HEK293 (cell line): ENCODE measurements at regions not wholly inside any gene's neighbourhood (a gene's known extent, or its start where the extent isn't known, plus 50 kb on each side); places are given as distances from the start of the nearest gene placed in this dataset.

Experiments
- CTCF ChIA-PET: fragments of 350-600 bp; formaldehyde crosslinking; extraction: SDS; loops from one replicate; lab custom pipeline; 2021; ENCODE audit warnings: antibody characterized with exemption; lab: Yijun Ruan, JAX
- POLR2A ChIA-PET: fragments of 300-600 bp; formaldehyde crosslinking; extraction: SDS; loops from one replicate; lab custom pipeline; 2020; ENCODE audit warnings: antibody characterized with exemption, inconsistent platforms; lab: Yijun Ruan, JAX
- H3K27ac ChIP-seq: fragments of 200-500 bp; sonication (Bioruptor generic); 2 replicates; pipeline ENCODE4 v1.5.1; 2014; ENCODE audit warnings: low read depth, low read length, control low read depth, inconsistent platforms; ENCODE audit errors: extremely low read depth
- H3K36me3 ChIP-seq, 2 experiments: fragments of 200-500 bp in 1 of 2; sonication (Bioruptor generic) in 1 of 2; 1 replicate in 1 of 2; 2 replicates in 1 of 2; pipeline ENCODE4 v1.5.1; 2014 to 2017; ENCODE audit warnings: inconsistent platforms in 2 of 2, low read length in 2 of 2; ENCODE audit not compliant: control insufficient read depth in 2 of 2, insufficient read depth in 1 of 2
- H3K4me1 ChIP-seq: fragments of 200-500 bp; sonication (Bioruptor generic); 2 replicates; pipeline ENCODE4 v1.5.1; 2014; ENCODE audit warnings: mild to moderate bottlenecking, low read length, inconsistent platforms; ENCODE audit not compliant: control insufficient read depth, insufficient read depth
- H3K4me3 ChIP-seq: 2 replicates; pipeline ENCODE4 v1.5.1; 2011; ENCODE audit warnings: low read depth, mild to moderate bottlenecking, control low read depth, low read length, moderate library complexity
- H3K9me3 ChIP-seq: fragments of 200-500 bp; sonication (Bioruptor generic); 2 replicates; pipeline ENCODE4 v1.5.1; 2014; ENCODE audit warnings: low read depth, low read length, inconsistent platforms; ENCODE audit not compliant: control insufficient read depth, insufficient read depth
- FEZF1 ChIP-seq: fragments of 450-650 bp; formaldehyde crosslinking; IDR thresholded peaks from 2 replicates; pipeline ENCODE4 v1.5.1; 2016; ENCODE audit warnings: missing biosample characterization, missing genetic modification characterization
- GLI4 ChIP-seq: fragments of 450-650 bp; formaldehyde crosslinking; IDR thresholded peaks from 2 replicates; pipeline ENCODE4 v1.5.1; 2016; ENCODE audit warnings: missing biosample characterization, missing genetic modification characterization
- GLIS1 ChIP-seq: fragments of 450-650 bp; formaldehyde crosslinking; IDR thresholded peaks from 2 replicates; pipeline ENCODE4 v1.5.1; 2016; ENCODE audit warnings: missing biosample characterization, missing genetic modification characterization
- KLF8 ChIP-seq: fragments of 450-650 bp; formaldehyde crosslinking; IDR thresholded peaks from 2 replicates; pipeline ENCODE4 v1.5.1; 2016; ENCODE audit warnings: missing biosample characterization, missing genetic modification characterization
- OSR2 ChIP-seq: fragments of 450-650 bp; formaldehyde crosslinking; IDR thresholded peaks from 2 replicates; pipeline ENCODE4 v1.5.1; 2016; ENCODE audit warnings: missing biosample characterization, missing genetic modification characterization
- YY1 ChIP-seq: fragments of 450-650 bp; formaldehyde crosslinking; IDR thresholded peaks from 2 replicates; pipeline ENCODE4 v1.5.1; 2018; ENCODE audit warnings: missing biosample characterization, missing genetic modification characterization
- ZFHX2 ChIP-seq: fragments of 450-650 bp; formaldehyde crosslinking; conservative IDR thresholded peaks from 2 replicates; pipeline ENCODE4 v1.5.1; 2016; ENCODE audit warnings: missing biosample characterization, missing genetic modification characterization
- ZFP37 ChIP-seq: fragments of 450-650 bp; formaldehyde crosslinking; IDR thresholded peaks from 2 replicates; pipeline ENCODE4 v1.5.1; 2016; ENCODE audit warnings: missing biosample characterization, missing genetic modification characterization
- ZNF10 ChIP-seq: fragments of 450-650 bp; formaldehyde crosslinking; IDR thresholded peaks from 2 replicates; pipeline ENCODE4 v1.5.1; 2017; ENCODE audit warnings: missing biosample characterization, missing genetic modification characterization
- ZNF133 ChIP-seq: fragments of 450-650 bp; formaldehyde crosslinking; IDR thresholded peaks from 2 replicates; pipeline ENCODE4 v1.5.1; 2016; ENCODE audit warnings: missing biosample characterization, missing genetic modification characterization
- ZNF155 ChIP-seq: fragments of 450-650 bp; formaldehyde crosslinking; IDR thresholded peaks from 2 replicates; pipeline ENCODE4 v1.5.1; 2016; ENCODE audit warnings: missing biosample characterization, missing genetic modification characterization
- ZNF169 ChIP-seq: fragments of 450-650 bp; formaldehyde crosslinking; IDR thresholded peaks from 2 replicates; pipeline ENCODE4 v1.5.1; 2016; ENCODE audit warnings: missing biosample characterization, missing genetic modification characterization
- ZNF266 ChIP-seq: fragments of 450-650 bp; formaldehyde crosslinking; IDR thresholded peaks from 2 replicates; pipeline ENCODE4 v1.5.1; 2016; ENCODE audit warnings: missing biosample characterization, missing genetic modification characterization, low read depth
- ZNF311 ChIP-seq: fragments of 450-650 bp; formaldehyde crosslinking; IDR thresholded peaks from 2 replicates; pipeline ENCODE4 v1.5.1; 2017; ENCODE audit warnings: missing biosample characterization, missing genetic modification characterization, borderline replicate concordance
- ZNF366 ChIP-seq: fragments of 450-650 bp; formaldehyde crosslinking; conservative IDR thresholded peaks from 2 replicates; pipeline ENCODE4 v1.5.1; 2016; ENCODE audit warnings: missing biosample characterization, missing genetic modification characterization
- ZNF394 ChIP-seq: fragments of 450-650 bp; formaldehyde crosslinking; IDR thresholded peaks from 2 replicates; pipeline ENCODE4 v1.5.1; 2016; ENCODE audit warnings: missing biosample characterization, missing genetic modification characterization, mild to moderate bottlenecking, moderate library complexity, borderline replicate concordance
- ZNF404 ChIP-seq: fragments of 450-650 bp; formaldehyde crosslinking; IDR thresholded peaks from 2 replicates; pipeline ENCODE4 v1.5.1; 2017; ENCODE audit warnings: missing biosample characterization, missing genetic modification characterization
- ZNF426 ChIP-seq: fragments of 450-650 bp; formaldehyde crosslinking; IDR thresholded peaks from 2 replicates; pipeline ENCODE4 v1.5.1; 2017; ENCODE audit warnings: missing biosample characterization, missing genetic modification characterization, mild to moderate bottlenecking, inconsistent platforms, moderate library complexity
- ZNF549 ChIP-seq: fragments of 450-650 bp; IDR thresholded peaks from 2 replicates; pipeline ENCODE4 v1.5.1; 2018; ENCODE audit warnings: missing biosample characterization, missing genetic modification characterization, mild to moderate bottlenecking, inconsistent platforms, moderate library complexity
- ZNF585B ChIP-seq: fragments of 450-650 bp; formaldehyde crosslinking; IDR thresholded peaks from 2 replicates; pipeline ENCODE4 v1.5.1; 2016; ENCODE audit warnings: missing biosample characterization, missing genetic modification characterization
- ZNF629 ChIP-seq: fragments of 450-650 bp; formaldehyde crosslinking; IDR thresholded peaks from 2 replicates; pipeline ENCODE4 v1.5.1; 2017; ENCODE audit warnings: missing biosample characterization, missing genetic modification characterization
- ZNF76 ChIP-seq: fragments of 450-650 bp; formaldehyde crosslinking; IDR thresholded peaks from 2 replicates; pipeline ENCODE4; 2016; ENCODE audit warnings: low read depth, missing biosample characterization, missing genetic modification characterization, borderline replicate concordance
- ZNF785 ChIP-seq: fragments of 450-650 bp; formaldehyde crosslinking; IDR thresholded peaks from 2 replicates; pipeline ENCODE4 v1.5.1; 2016; ENCODE audit warnings: missing biosample characterization, missing genetic modification characterization
- ZNF843 ChIP-seq: fragments of 450-650 bp; formaldehyde crosslinking; IDR thresholded peaks from 2 replicates; pipeline ENCODE4 v1.5.1; 2016; ENCODE audit warnings: missing biosample characterization, missing genetic modification characterization
- ZSCAN16 ChIP-seq: fragments of 450-650 bp; formaldehyde crosslinking; IDR thresholded peaks from 2 replicates; pipeline ENCODE4 v1.5.1; 2016; ENCODE audit warnings: missing biosample characterization, missing genetic modification characterization
- ZXDB ChIP-seq: fragments of 450-650 bp; formaldehyde crosslinking; IDR thresholded peaks from 2 replicates; pipeline ENCODE4 v1.5.1; 2016; ENCODE audit warnings: missing biosample characterization, missing genetic modification characterization
- TF ChIP-seq, protein P1 (sequence below): fragments of 450-650 bp; formaldehyde crosslinking; IDR thresholded peaks from 2 replicates; pipeline ENCODE4 v1.5.1; 2017; ENCODE audit warnings: missing biosample characterization, missing genetic modification characterization
- TF ChIP-seq, protein P2 (sequence below): fragments of 450-650 bp; formaldehyde crosslinking; IDR thresholded peaks from 2 replicates; pipeline ENCODE4 v1.5.1; 2017; ENCODE audit warnings: missing biosample characterization, missing genetic modification characterization
- TF ChIP-seq, protein P3 (sequence below): fragments of 450-650 bp; formaldehyde crosslinking; IDR thresholded peaks from 2 replicates; pipeline ENCODE4 v1.5.1; 2016; ENCODE audit warnings: missing biosample characterization, missing genetic modification characterization
- TF ChIP-seq, protein P4 (sequence below): fragments of 450-650 bp; formaldehyde crosslinking; IDR thresholded peaks from 2 replicates; pipeline ENCODE4 v1.5.1; 2017; ENCODE audit warnings: missing biosample characterization, missing genetic modification characterization

DNA sequence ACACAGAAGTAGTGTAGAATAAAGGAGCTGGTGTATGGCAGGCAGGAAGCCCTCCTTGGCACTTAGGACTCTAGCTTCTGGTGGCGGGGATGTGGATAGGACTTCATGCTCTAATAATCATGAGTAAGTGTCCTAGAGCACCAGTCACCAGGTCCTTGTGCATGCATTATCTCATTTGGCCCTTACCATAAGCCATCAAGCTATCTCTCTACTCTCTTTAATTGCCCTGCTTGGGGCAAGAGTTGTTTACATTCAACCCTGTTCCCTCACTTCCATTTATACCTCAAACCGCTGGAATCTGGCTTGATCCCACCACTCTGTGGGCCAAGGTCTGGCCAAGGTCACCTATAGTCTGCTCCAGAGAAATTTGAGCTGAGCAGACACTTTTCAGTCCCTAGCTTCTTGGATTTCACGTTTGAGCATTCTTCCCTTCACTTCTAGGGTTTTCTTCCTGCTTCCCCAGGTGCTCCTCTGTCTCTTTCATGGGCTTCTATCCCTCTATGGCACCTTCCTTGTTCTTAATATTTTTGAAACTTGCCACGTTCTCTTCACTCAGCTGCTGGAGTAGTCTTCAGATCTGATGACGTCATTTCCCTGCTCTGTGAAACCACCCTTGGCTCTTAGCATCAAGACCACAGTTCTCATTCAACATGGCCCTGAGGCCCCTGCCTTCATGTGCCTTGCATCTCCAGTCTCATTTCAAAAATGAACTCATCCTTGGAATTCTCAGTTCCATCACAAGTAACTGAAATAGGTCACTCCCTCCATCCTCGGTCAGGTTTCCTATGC lies 94.9 kb upstream of the GATA6 start (continued):
- TF ChIP-seq GLI4 (tag by site-specific recombination) (no peak), ZNF843 (peak; percentile 66), ZNF785 (no peak), FEZF1 (tag by site-specific recombination) (peak; percentile 79), ZNF133 (tag by site-specific recombination) (no peak), OSR2 (tag by site-specific recombination) (peak; percentile 81), ZNF629 (peak; percentile 44; the same call in 1 of the 2 replicates), ZNF394 (0 out of 2 replicates have a peak, but pooled peaks have one; percentile 38), ZFP37 (tag by site-specific recombination) (no peak), GLIS1 (tag by site-specific recombination) (peak; percentile 92), ZNF366 (tag by site-specific recombination) (no peak), ZNF266 (no peak)
- TF ChIP-seq, protein P1, sequence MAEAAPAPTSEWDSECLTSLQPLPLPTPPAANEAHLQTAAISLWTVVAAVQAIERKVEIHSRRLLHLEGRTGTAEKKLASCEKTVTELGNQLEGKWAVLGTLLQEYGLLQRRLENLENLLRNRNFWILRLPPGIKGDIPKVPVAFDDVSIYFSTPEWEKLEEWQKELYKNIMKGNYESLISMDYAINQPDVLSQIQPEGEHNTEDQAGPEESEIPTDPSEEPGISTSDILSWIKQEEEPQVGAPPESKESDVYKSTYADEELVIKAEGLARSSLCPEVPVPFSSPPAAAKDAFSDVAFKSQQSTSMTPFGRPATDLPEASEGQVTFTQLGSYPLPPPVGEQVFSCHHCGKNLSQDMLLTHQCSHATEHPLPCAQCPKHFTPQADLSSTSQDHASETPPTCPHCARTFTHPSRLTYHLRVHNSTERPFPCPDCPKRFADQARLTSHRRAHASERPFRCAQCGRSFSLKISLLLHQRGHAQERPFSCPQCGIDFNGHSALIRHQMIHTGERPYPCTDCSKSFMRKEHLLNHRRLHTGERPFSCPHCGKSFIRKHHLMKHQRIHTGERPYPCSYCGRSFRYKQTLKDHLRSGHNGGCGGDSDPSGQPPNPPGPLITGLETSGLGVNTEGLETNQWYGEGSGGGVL (tag by site-specific recombination): peak; percentile 15; the same call in 1 of the 2 replicates
- TF ChIP-seq, protein P2, sequence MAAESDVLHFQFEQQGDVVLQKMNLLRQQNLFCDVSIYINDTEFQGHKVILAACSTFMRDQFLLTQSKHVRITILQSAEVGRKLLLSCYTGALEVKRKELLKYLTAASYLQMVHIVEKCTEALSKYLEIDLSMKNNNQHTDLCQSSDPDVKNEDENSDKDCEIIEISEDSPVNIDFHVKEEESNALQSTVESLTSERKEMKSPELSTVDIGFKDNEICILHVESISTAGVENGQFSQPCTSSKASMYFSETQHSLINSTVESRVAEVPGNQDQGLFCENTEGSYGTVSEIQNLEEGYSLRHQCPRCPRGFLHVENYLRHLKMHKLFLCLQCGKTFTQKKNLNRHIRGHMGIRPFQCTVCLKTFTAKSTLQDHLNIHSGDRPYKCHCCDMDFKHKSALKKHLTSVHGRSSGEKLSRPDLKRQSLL (tag by site-specific recombination): peak; percentile 26; the same call in 1 of the 2 replicates
- TF ChIP-seq, protein P3, sequence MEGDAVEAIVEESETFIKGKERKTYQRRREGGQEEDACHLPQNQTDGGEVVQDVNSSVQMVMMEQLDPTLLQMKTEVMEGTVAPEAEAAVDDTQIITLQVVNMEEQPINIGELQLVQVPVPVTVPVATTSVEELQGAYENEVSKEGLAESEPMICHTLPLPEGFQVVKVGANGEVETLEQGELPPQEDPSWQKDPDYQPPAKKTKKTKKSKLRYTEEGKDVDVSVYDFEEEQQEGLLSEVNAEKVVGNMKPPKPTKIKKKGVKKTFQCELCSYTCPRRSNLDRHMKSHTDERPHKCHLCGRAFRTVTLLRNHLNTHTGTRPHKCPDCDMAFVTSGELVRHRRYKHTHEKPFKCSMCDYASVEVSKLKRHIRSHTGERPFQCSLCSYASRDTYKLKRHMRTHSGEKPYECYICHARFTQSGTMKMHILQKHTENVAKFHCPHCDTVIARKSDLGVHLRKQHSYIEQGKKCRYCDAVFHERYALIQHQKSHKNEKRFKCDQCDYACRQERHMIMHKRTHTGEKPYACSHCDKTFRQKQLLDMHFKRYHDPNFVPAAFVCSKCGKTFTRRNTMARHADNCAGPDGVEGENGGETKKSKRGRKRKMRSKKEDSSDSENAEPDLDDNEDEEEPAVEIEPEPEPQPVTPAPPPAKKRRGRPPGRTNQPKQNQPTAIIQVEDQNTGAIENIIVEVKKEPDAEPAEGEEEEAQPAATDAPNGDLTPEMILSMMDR: no peak

DNA sequence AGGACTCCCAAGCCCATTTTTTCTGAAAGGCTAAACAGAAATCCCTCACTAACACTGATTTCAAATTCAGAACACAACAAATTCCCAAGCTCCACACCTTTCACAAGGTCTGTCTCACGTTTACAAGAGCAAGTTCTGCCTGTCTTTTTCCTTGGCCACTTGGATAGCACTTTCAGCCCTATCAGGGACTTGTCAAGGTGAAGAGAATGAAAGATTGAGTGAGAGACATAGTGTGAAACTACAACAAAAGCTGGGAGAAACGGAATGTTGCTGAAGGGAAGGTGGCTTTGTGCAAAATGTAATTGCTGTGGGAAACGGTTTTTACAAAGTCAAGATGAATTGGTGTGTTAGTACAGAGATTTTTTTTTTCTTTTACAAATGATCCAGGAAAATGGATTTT lies 89.4 kb upstream of the GATA6 start:
- H3K4me3 ChIP-seq: no peak overlapping the region
- TF ChIP-seq ZSCAN16 (no peak), ZNF10 (no peak), ZNF311 (no peak), ZNF426 (tag by site-specific recombination) (no peak), ZFHX2 (tag by site-specific recombination) (no peak), ZNF76 (tag by site-specific recombination) (no peak), ZNF404 (no peak), ZNF585B (tag by site-specific recombination) (no peak), ZNF169 (tag by site-specific recombination) (no peak), ZNF155 (no peak), ZNF629 (no peak), KLF8 (no peak), ZXDB (tag by site-specific recombination) (no peak), ZNF549 (tag by site-specific recombination) (no peak), YY1 (tag by site-specific recombination) (no peak)
- TF ChIP-seq, protein P4, sequence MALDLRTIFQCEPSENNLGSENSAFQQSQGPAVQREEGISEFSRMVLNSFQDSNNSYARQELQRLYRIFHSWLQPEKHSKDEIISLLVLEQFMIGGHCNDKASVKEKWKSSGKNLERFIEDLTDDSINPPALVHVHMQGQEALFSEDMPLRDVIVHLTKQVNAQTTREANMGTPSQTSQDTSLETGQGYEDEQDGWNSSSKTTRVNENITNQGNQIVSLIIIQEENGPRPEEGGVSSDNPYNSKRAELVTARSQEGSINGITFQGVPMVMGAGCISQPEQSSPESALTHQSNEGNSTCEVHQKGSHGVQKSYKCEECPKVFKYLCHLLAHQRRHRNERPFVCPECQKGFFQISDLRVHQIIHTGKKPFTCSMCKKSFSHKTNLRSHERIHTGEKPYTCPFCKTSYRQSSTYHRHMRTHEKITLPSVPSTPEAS (tag by site-specific recombination): no peak
- H3K9me3 ChIP-seq: no peaks in the 10 kb centered on the region
- H3K27ac ChIP-seq: no peak overlapping the region; the same call in 1 of the 2 replicates
- POLR2A ChIA-PET: interaction anchor here (1.1 kb wide), 1 partner anchor 91 kb away, joined by 3 read pairs; no protein-coding TSS in a partner anchor
- H3K4me1 ChIP-seq: peaks cover 7% of the 10 kb centered on the region; the same call in 1 of the 2 replicates
- H3K36me3 ChIP-seq: no peaks in the 10 kb centered on the region
- CTCF ChIA-PET: interaction anchor here (0.5 to 0.7 kb wide), 5 partner anchors 27 to 1013 kb away, joined by 3 read pairs; no protein-coding TSS in a partner anchor
